RWPE2 (cell line): ENCODE measurements at regions not wholly inside any gene's neighbourhood (a gene's known extent, or its start where the extent isn't known, plus 50 kb on each side); places are given as distances from the start of the nearest gene placed in this dataset.

Experiments used
- ATAC-seq: fragments of 200-7000 bp; cut with Tn5 transposase; 3 replicates; pipeline ENCODE4 v1.9.1; 2021; ENCODE audit warnings: low read depth
- DNase-seq: peaks from one replicate; pipeline ENCODE4 v3.0.0-alpha.2; 2020; ENCODE audit warnings: low spot score
- H3K27ac ChIP-seq: fragments of 450-650 bp; 2 replicates; pipeline ENCODE4 v1.5.1; 2017; ENCODE audit warnings: mild to moderate bottlenecking; ENCODE audit not compliant: poor library complexity, severe bottlenecking
- H3K27me3 ChIP-seq: fragments of 250-450 bp; sonication (Bioruptor Pico); 2 replicates; pipeline ENCODE4 v1.5.1; 2021; ENCODE audit warnings: mild to moderate bottlenecking, moderate library complexity; ENCODE audit not compliant: insufficient read depth, poor library complexity, severe bottlenecking
- H3K36me3 ChIP-seq: fragments of 250-450 bp; sonication (Bioruptor Pico); 2 replicates; pipeline ENCODE4 v1.5.1; 2020; ENCODE audit warnings: low read depth, mild to moderate bottlenecking, moderate library complexity
- H3K4me1 ChIP-seq: fragments of 250-450 bp; sonication (Bioruptor Pico); 2 replicates; pipeline ENCODE4 v1.5.1; 2021; ENCODE audit warnings: mild to moderate bottlenecking, moderate library complexity; ENCODE audit not compliant: insufficient read depth, poor library complexity, severe bottlenecking
- H3K4me3 ChIP-seq: fragments of 250-450 bp; sonication (Bioruptor Pico); 2 replicates; pipeline ENCODE4 v1.5.1; 2021; ENCODE audit warnings: mild to moderate bottlenecking, moderate library complexity; ENCODE audit not compliant: severe bottlenecking
- H3K9me3 ChIP-seq: fragments of 250-450 bp; sonication (Bioruptor Pico); 2 replicates; pipeline ENCODE4 v1.5.1; 2021; ENCODE audit warnings: mild to moderate bottlenecking, moderate library complexity; ENCODE audit not compliant: severe bottlenecking
- TF ChIP-seq, protein P1 (sequence below): fragments of 450-650 bp; IDR thresholded peaks from one replicate; pipeline ENCODE4 v1.5.1; 2017; ENCODE audit warnings: mild to moderate bottlenecking, moderate library complexity; ENCODE audit not compliant: poor library complexity, severe bottlenecking

DNA sequence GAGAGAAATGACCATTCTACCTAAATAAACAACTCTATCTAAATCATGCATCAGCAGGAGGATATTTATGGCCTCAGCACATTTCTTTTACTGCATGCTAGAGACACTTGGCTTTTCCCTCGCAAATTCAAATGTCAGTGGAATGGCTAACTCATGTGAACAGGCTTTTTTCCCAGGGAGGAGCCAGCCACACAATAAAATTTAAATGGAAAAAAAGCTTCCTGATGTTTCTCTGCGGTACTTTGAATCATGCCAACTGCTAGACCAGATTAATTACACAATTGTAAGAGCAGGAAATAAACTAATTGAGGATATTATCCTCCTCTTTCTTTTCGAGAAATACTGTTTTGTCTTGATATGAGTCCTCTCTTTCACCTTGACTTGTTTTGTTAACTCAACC, 676.3 kb downstream of the IRS1 start:
- H3K36me3 ChIP-seq = 0 out of 2 replicates have a peak, but pooled peaks cover 6% of the 10 kb centered on the region
- no peak overlapping the region for H3K4me3 ChIP-seq
- no peaks in the 10 kb centered on the region for H3K9me3 ChIP-seq
- H3K27me3 ChIP-seq = no peaks in the 10 kb centered on the region
- ATAC-seq (no peak), DNase-seq (no peak)
- H3K4me1 ChIP-seq = peaks cover 26% of the 10 kb centered on the region
- no peak overlapping the region for H3K27ac ChIP-seq
- TF ChIP-seq, protein P1, sequence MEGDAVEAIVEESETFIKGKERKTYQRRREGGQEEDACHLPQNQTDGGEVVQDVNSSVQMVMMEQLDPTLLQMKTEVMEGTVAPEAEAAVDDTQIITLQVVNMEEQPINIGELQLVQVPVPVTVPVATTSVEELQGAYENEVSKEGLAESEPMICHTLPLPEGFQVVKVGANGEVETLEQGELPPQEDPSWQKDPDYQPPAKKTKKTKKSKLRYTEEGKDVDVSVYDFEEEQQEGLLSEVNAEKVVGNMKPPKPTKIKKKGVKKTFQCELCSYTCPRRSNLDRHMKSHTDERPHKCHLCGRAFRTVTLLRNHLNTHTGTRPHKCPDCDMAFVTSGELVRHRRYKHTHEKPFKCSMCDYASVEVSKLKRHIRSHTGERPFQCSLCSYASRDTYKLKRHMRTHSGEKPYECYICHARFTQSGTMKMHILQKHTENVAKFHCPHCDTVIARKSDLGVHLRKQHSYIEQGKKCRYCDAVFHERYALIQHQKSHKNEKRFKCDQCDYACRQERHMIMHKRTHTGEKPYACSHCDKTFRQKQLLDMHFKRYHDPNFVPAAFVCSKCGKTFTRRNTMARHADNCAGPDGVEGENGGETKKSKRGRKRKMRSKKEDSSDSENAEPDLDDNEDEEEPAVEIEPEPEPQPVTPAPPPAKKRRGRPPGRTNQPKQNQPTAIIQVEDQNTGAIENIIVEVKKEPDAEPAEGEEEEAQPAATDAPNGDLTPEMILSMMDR = no peak

DNA sequence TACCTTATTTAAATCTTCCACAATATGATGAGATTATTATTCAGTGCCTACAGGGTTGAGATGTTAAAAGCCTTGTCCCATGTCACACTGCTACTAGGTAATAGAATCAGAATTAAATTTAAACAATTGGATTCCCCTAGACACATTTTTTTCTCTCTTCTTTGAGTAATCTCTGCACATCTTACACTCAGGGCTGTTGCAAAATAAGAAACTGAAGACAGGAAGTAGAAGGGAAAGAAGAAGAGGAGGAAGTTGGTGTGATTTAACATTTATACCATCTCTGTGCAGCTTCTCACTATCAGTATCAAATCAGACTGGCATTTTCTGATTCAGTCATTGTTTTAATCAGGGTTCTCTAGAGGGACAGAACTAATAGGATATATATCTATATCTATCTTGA, 677.6 kb downstream of the IRS1 start:
- Histone ChIP-seq H3K27me3 (no peaks in the 10 kb centered on the region), H3K36me3 (0 out of 2 replicates have a peak, but pooled peaks cover 6% of the 10 kb centered on the region), H3K4me1 (peaks cover 39% of the 10 kb centered on the region), H3K4me3 (no peak overlapping the region), H3K9me3 (no peaks in the 10 kb centered on the region), H3K27ac (peak overlapping the region; percentile 2)
- ATAC-seq (no peak), DNase-seq (no peak)
- TF ChIP-seq, protein P1 = no peak

DNA sequence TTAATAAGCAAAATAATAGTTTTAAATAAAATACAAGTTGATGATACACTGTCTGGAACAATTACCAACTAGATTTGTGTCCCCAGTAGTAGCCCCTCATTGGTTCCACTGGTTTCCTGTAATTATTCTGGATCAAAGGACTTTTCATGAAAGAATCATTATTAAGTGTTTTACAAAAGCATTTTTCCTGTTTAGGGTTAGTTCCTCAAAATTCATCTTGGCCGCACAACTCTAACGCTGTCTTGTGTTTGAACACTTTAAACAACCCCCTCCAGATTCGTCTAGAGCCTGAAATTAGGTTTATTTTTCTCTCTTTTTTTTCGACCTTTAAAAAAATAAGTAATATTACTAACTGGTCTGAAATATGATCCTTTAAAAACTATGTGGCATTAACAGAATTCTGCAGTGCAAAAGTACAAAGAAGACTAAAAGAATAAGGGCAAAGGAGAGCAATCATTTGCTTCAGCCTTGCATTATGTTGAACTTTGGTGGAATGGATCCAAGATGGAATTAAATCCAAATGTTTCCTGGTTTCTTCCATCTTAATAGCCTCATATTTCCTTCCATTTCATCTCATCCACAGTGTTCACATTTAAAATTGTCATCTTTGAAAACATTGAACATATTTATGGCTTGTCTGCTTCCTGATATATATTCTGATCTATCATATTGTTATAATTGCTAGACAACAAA, 678.4 kb downstream of the IRS1 start:
- DNase-seq = no peak
- Histone ChIP-seq H3K27me3 (no peaks in the 10 kb centered on the region), H3K4me1 (peaks cover 47% of the 10 kb centered on the region), H3K36me3 (0 out of 2 replicates have a peak, but pooled peaks cover 6% of the 10 kb centered on the region), H3K27ac (peak overlapping the region; percentile 99), H3K4me3 (no peak overlapping the region), H3K9me3 (no peaks in the 10 kb centered on the region)
- TF ChIP-seq, protein P1 = no peak
- ATAC-seq = no peak

DNA sequence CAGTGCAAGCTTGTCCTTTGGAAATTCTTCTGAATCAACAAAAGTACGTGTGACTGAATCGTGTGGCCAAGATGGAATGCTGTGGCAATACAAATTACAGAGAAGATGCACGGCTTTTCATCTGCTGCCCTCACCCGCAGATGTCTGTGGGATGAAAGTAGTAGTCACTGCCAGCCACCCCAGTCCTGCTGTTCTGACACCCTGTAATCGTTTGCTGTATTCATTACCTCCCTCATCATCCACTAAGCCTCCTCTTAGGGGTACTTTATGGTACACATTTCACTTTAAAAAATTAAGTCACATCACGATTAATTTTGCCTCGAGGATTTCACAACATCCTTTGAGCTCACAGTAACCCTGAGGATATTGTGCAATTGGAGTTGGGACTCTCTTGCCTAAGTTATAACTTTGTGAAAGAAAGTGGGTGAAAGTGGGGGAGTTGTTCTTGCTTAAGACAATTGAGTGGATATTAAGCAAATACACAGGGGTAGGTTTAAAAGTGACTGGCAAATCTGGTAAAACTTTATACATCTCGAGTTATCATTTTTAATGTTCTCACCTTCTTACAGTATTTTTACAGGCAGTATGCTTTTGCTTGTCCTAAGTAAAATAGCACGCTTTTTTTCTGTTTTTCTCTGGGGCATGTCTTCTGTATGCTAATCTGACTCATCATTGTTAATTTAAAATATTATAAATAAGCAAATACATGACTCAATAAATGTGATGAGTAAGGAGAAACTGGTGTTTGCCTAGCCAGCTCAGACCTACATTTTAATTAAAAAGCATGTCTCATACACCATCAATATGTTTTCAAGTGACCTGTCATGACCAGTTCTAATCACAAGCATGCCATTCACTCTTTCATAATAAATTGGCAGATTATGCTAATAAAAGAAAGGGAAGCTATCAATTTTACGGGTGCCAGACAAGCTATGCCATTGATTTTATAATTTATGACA, 680.9 kb downstream of the IRS1 start:
- Histone ChIP-seq H3K27ac (peak overlapping the region; percentile 99), H3K4me1 (peaks cover 64% of the 10 kb centered on the region), H3K9me3 (no peaks in the 10 kb centered on the region), H3K27me3 (no peaks in the 10 kb centered on the region), H3K4me3 (no peak overlapping the region), H3K36me3 (0 out of 2 replicates have a peak, but pooled peaks cover 6% of the 10 kb centered on the region)
- no peak for DNase-seq
- TF ChIP-seq, protein P1 = no peak
- ATAC-seq = peak; percentile 58
